ENCODE measurements at regions not wholly inside any gene's neighbourhood (a gene's known extent, or its start where the extent isn't known, plus 50 kb on each side); places are given as distances from the start of the nearest gene placed in this dataset.

DNA sequence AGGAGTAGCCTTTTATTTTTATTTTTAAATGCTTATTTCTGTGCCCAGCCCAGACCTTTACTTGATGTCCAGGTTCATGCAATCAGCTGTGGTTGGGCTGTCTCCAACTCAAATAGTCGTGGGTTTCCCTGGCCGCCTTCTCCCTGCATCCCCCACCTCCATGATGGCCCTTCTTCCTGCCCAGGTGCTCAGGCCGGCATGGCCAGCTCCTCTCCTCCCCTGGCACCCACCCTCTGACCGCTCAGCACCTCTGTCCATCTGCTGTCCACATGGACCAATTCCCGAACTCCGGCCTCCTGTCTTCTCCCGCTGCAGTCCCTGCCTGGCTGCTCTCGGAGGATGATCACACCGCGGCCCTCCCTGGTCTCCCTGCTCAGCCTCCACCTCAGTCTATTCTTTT is 81.2 kb upstream of the SULF2 start:
- Mint-ChIP-seq H3K4me3 (ENCODE audit: low read depth) (no peak overlapping the region), H3K36me3 (ENCODE audit: insufficient read depth) (no peaks in the 10 kb centered on the region), H3K27ac (no peak overlapping the region), H3K27me3 (peaks cover 13% of the 10 kb centered on the region), H3K4me1 (ENCODE audit: low read depth) (peaks cover 5% of the 10 kb centered on the region), H3K9me3 (ENCODE audit: low read depth) (no peaks in the 10 kb centered on the region)
- no peak for DNase-seq (ENCODE audit: low spot score, unreplicated experiment)
- TF ChIP-seq, protein P1, sequence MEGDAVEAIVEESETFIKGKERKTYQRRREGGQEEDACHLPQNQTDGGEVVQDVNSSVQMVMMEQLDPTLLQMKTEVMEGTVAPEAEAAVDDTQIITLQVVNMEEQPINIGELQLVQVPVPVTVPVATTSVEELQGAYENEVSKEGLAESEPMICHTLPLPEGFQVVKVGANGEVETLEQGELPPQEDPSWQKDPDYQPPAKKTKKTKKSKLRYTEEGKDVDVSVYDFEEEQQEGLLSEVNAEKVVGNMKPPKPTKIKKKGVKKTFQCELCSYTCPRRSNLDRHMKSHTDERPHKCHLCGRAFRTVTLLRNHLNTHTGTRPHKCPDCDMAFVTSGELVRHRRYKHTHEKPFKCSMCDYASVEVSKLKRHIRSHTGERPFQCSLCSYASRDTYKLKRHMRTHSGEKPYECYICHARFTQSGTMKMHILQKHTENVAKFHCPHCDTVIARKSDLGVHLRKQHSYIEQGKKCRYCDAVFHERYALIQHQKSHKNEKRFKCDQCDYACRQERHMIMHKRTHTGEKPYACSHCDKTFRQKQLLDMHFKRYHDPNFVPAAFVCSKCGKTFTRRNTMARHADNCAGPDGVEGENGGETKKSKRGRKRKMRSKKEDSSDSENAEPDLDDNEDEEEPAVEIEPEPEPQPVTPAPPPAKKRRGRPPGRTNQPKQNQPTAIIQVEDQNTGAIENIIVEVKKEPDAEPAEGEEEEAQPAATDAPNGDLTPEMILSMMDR (IDR thresholded peaks at IDR 0.05; ENCODE audit: unreplicated experiment): no peak

DNA sequence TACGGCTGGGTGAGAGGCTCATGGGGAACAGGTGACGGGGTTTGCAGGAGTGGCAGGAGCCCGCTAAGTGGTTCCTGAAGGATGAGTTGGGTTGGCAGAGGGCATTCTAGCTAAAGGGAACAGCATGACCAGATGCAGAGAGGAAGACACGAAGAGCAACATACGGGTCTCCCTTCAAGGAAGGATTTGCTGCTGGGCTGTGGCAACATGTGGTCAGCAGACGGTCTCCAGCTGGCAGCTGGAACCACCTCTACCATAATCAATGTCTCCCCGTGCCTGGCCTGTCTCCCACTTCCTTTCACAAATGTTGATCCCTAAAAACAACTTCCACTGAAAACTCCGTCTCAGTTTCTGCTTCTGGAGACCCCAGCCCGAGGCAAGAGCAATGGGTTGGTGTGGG is 80.6 kb upstream of the SULF2 start:
- Mint-ChIP-seq H3K4me1 (ENCODE audit: low read depth) (peaks cover 5% of the 10 kb centered on the region), H3K36me3 (ENCODE audit: insufficient read depth) (no peaks in the 10 kb centered on the region), H3K4me3 (ENCODE audit: low read depth) (no peak overlapping the region), H3K27ac (no peak overlapping the region), H3K27me3 (peaks cover 13% of the 10 kb centered on the region), H3K9me3 (ENCODE audit: low read depth) (no peaks in the 10 kb centered on the region)
- TF ChIP-seq, protein P1 (IDR thresholded peaks at IDR 0.05; ENCODE audit: unreplicated experiment): no peak
- no peak for DNase-seq (ENCODE audit: low spot score, unreplicated experiment)

DNA sequence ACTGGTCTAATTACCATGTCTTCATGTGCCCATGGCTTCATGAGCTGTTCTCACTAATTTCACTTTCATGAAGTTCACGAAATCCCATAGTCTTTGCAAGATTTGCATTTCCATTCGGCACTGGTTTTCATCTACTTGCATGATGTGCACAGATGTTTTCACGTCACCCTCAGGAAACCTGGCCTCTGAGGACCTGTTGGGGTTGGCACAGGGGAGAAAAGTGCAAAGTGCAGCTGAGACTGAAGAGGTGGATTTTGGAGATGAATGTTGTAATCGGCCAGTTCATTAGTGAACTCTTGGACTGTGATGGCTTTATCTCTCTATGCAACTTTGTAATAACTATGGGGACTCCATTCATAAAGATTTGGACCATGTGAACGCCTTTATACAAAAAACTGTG is 80.2 kb upstream of the SULF2 start:
- DNase-seq (ENCODE audit: low spot score, unreplicated experiment): no peak
- TF ChIP-seq, protein P1 (IDR thresholded peaks at IDR 0.05; ENCODE audit: unreplicated experiment): no peak
- Mint-ChIP-seq H3K27me3 (peaks cover 13% of the 10 kb centered on the region), H3K4me3 (ENCODE audit: low read depth) (no peak overlapping the region), H3K27ac (no peak overlapping the region), H3K9me3 (ENCODE audit: low read depth) (no peaks in the 10 kb centered on the region), H3K36me3 (ENCODE audit: insufficient read depth) (no peaks in the 10 kb centered on the region), H3K4me1 (ENCODE audit: low read depth) (peaks cover 4% of the 10 kb centered on the region)

DNA sequence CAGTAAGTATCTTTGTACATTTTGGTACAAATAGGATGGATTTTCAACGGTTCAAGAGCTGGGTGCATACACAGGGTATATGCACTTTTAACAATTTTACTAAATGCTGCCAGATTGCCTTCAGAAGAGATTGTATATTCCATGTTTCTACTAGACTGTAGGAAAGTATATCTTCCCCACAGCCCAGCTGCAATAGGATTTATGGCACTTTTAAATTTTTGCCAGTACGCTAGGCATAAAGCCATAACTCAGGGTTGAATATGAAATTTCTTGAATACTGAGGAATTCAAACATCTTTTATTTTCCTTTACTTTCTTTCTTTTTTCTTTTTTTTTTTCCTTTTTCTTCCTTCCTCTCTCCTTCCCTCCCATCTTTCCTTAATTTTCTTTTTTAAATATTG is 78.7 kb upstream of the SULF2 start:
- Mint-ChIP-seq H3K27ac (no peak overlapping the region), H3K36me3 (ENCODE audit: insufficient read depth) (no peaks in the 10 kb centered on the region), H3K27me3 (peaks cover 13% of the 10 kb centered on the region), H3K4me3 (ENCODE audit: low read depth) (no peak overlapping the region), H3K9me3 (ENCODE audit: low read depth) (no peaks in the 10 kb centered on the region), H3K4me1 (ENCODE audit: low read depth) (peaks cover 4% of the 10 kb centered on the region)
- no peak for DNase-seq (ENCODE audit: low spot score, unreplicated experiment)
- TF ChIP-seq, protein P1 (IDR thresholded peaks at IDR 0.05; ENCODE audit: unreplicated experiment): no peak

DNA sequence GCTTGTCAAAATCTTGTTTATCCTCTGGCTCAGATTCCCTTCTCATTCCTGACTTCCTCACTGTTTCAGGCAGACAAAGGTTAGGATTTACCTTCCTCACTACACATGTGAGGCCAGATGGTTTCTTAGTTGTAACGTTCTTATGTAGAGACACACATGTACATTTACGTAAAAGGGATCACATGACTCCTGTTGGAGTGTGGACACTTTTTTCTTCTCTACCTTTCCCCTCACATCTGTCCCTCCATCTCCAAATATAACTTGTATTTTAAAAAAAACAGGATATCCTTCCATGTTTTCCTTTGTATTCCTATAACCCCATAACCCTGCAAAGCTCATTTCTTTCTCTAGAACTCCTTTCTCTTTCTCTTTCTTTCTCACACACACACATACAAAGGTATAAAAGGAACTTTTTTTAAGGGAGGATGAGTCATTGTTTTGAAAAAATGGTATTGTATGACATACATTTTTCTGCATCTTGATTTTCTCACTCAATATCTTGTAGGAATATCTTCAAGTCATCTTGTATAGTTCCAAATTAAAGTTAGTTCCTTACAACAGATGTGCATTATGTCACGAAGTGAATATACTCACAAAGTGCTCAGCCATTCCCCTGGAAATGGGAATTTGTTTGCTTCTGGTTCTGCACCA is 78.2 kb upstream of the SULF2 start:
- Mint-ChIP-seq H3K4me3 (ENCODE audit: low read depth) (no peak overlapping the region), H3K4me1 (ENCODE audit: low read depth) (peaks cover 4% of the 10 kb centered on the region), H3K27ac (no peak overlapping the region), H3K27me3 (peaks cover 13% of the 10 kb centered on the region), H3K9me3 (ENCODE audit: low read depth) (no peaks in the 10 kb centered on the region), H3K36me3 (ENCODE audit: insufficient read depth) (no peaks in the 10 kb centered on the region)
- TF ChIP-seq, protein P1 (IDR thresholded peaks at IDR 0.05; ENCODE audit: unreplicated experiment): no peak
- DNase-seq (ENCODE audit: low spot score, unreplicated experiment): no peak

All from progenitor cell of endocrine pancreas (in vitro differentiated cells).